ENCODE measurements at regions not wholly inside any gene's neighbourhood (a gene's known extent, or its start where the extent isn't known, plus 50 kb on each side); places are given as distances from the start of the nearest gene placed in this dataset.
"Not testable (repeated sequence)": the region's sequence is repeated elsewhere in the genome, so short reads cannot be mapped to it uniquely, and the experiment has no call there.

GRCh38 chr18:64692826-64693225 lies 543.9 kb upstream of the LINC00305 start:
- Mint-ChIP-seq H3K9me3 (ENCODE audit: unreplicated experiment) (no peaks in the 10 kb centered on the region), H3K27me3 (ENCODE audit: unreplicated experiment) (peaks cover 3% of the 10 kb centered on the region)

GRCh38 chr18:64679121-64679520 lies 530.2 kb upstream of the LINC00305 start:
- H3K27me3 Mint-ChIP-seq (ENCODE audit: unreplicated experiment), result peaks cover 7% of the 10 kb centered on the region
- no peak overlapping the region for H3K4me3 Mint-ChIP-seq (ENCODE audit: unreplicated experiment)
- H3K36me3 Mint-ChIP-seq (ENCODE audit: low read depth, unreplicated experiment), result no peaks in the 10 kb centered on the region
- no peak overlapping the region for H3K27ac Mint-ChIP-seq (ENCODE audit: unreplicated experiment)
- no peak for DNase-seq (ENCODE audit: low spot score)
- no peaks in the 10 kb centered on the region for H3K9me3 Mint-ChIP-seq (ENCODE audit: unreplicated experiment)
- no peak for TF ChIP-seq CTCF (IDR thresholded peaks at IDR 0.05; ENCODE audit: unreplicated experiment)
- H3K4me1 Mint-ChIP-seq (ENCODE audit: unreplicated experiment), result no peaks in the 10 kb centered on the region

More at GRCh38 chr18:64692826-64693225, 543.9 kb upstream of the LINC00305 start:
- no peaks in the 10 kb centered on the region for H3K4me1 Mint-ChIP-seq (ENCODE audit: unreplicated experiment)
- DNase-seq (ENCODE audit: low spot score), result no peak
- H3K36me3 Mint-ChIP-seq (ENCODE audit: low read depth, unreplicated experiment), result no peaks in the 10 kb centered on the region
- H3K4me3 Mint-ChIP-seq (ENCODE audit: unreplicated experiment), result no peak overlapping the region
- no peak overlapping the region for H3K27ac Mint-ChIP-seq (ENCODE audit: unreplicated experiment)
- TF ChIP-seq CTCF (IDR thresholded peaks at IDR 0.05; ENCODE audit: unreplicated experiment), result no peak

GRCh38 chr18:64678048-64678447 lies 529.2 kb upstream of the LINC00305 start:
- no peak for TF ChIP-seq CTCF (IDR thresholded peaks at IDR 0.05; ENCODE audit: unreplicated experiment)
- Mint-ChIP-seq H3K4me1 (ENCODE audit: unreplicated experiment) (no peaks in the 10 kb centered on the region), H3K4me3 (ENCODE audit: unreplicated experiment) (no peak overlapping the region), H3K27ac (ENCODE audit: unreplicated experiment) (no peak overlapping the region), H3K27me3 (ENCODE audit: unreplicated experiment) (peaks cover 7% of the 10 kb centered on the region), H3K36me3 (ENCODE audit: low read depth, unreplicated experiment) (no peaks in the 10 kb centered on the region), H3K9me3 (ENCODE audit: unreplicated experiment) (no peaks in the 10 kb centered on the region)
- no peak for DNase-seq (ENCODE audit: low spot score)

GRCh38 chr18:64674694-64675093 lies 525.8 kb upstream of the LINC00305 start:
- TF ChIP-seq CTCF (IDR thresholded peaks at IDR 0.05; ENCODE audit: unreplicated experiment), result no peak
- Mint-ChIP-seq H3K9me3 (ENCODE audit: unreplicated experiment) (no peaks in the 10 kb centered on the region), H3K4me3 (ENCODE audit: unreplicated experiment) (no peak overlapping the region), H3K27ac (ENCODE audit: unreplicated experiment) (no peak overlapping the region), H3K36me3 (ENCODE audit: low read depth, unreplicated experiment) (no peaks in the 10 kb centered on the region), H3K27me3 (ENCODE audit: unreplicated experiment) (peaks cover 1% of the 10 kb centered on the region), H3K4me1 (ENCODE audit: unreplicated experiment) (no peaks in the 10 kb centered on the region)
- no peak for DNase-seq (ENCODE audit: low spot score)

- H3K4me1 Mint-ChIP-seq (ENCODE audit: unreplicated experiment); H3K27ac Mint-ChIP-seq (ENCODE audit: unreplicated experiment): not testable (repeated sequence)
Observed at GRCh38 chr18:64671293-64671692, 522.4 kb upstream of the LINC00305 start.

More at GRCh38 chr18:64671293-64671692, 522.4 kb upstream of the LINC00305 start:
- not testable (repeated sequence) for H3K4me3 Mint-ChIP-seq (ENCODE audit: unreplicated experiment); DNase-seq (ENCODE audit: low spot score); H3K9me3 Mint-ChIP-seq (ENCODE audit: unreplicated experiment); H3K27me3 Mint-ChIP-seq (ENCODE audit: unreplicated experiment); H3K36me3 Mint-ChIP-seq (ENCODE audit: low read depth, unreplicated experiment)

All from endothelial cell (in vitro differentiated cells).